GM18867 (cell line): ENCODE measurements at regions not wholly inside any gene's neighbourhood (a gene's known extent, or its start where the extent isn't known, plus 50 kb on each side); places are given as distances from the start of the nearest gene placed in this dataset.
"Not testable (repeated sequence)": the region's sequence is repeated elsewhere in the genome, so short reads cannot be mapped to it uniquely, and the experiment has no call there.

Source experiments
- ATAC-seq: cut with Tn5 transposase; IDR thresholded peaks from one replicate; pipeline ENCODE4 v1.9.1; 2021; ENCODE audit warnings: mild to moderate bottlenecking, moderate library complexity; ENCODE audit not compliant: unreplicated experiment

DNA sequence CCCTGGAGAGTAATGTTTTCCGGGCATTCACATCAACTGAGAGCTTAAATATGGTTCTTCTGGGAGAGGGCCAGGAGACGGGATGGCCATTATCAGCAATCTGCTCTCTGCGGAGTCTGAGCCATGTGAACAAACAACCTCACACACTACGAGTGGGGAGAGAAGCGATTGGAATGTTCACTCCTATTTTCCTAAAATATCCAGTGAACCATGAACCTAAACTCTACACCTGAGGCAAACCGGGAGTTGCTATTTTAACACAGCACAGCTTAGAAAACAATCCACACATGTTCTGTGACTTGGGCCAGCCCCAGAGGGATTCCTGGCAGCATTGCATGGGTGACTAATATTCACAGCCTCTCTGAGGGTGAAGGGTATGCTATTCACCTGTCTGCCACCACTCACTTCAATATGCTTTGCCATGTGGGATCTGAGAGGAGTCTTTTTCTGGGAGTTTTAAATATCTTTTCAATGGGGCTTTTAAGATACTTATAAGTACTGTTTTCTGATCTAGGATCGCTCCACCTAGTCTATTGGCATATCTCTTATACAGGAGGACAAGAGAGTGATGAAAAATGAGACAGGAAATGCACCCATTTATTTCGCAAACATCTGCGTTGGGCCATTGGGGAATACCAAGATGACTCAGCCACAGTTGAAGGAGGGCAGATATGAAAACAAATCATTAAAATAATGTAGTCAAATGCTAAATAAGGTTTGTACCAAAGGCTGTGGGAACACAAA, 72.6 kb upstream of the SERP2 start:
- ATAC-seq, result peak; percentile 78

GRCh38 chr13:44301639-44302015, 72.0 kb upstream of the SERP2 start:
- ATAC-seq, result no peak

- ATAC-seq, result no peak
Measured at GRCh38 chr13:44302233-44302632, 71.4 kb upstream of the SERP2 start.

DNA sequence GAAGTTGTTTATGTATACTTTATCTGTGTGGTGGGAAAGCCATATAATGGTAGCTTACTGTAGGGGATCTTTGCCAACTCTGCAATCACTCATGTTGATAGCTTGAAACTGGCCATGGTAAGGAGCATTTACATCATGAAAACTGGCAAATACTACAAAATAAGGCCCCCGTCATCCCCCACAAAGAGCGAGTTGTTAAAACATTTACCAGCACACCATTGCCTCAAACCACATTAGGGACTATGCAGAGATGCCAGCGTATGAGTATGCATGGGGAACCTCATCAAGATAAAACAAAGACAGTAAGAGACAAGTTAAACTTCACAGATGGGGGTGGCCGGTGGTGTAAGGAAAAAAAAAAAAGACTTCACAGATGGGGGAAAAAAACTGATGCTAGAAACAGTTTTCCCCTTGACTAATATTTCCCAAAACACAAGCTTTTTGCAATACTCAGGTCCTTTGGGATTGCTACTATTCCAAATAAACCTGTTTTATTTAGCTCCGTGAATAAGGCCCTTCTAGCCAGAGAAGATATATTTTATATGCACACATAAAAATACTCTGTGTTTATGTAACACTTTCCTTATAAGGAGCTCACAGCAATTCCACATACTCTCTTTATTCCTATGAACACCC, 70.6 kb upstream of the SERP2 start:
- ATAC-seq, result no peak

DNA sequence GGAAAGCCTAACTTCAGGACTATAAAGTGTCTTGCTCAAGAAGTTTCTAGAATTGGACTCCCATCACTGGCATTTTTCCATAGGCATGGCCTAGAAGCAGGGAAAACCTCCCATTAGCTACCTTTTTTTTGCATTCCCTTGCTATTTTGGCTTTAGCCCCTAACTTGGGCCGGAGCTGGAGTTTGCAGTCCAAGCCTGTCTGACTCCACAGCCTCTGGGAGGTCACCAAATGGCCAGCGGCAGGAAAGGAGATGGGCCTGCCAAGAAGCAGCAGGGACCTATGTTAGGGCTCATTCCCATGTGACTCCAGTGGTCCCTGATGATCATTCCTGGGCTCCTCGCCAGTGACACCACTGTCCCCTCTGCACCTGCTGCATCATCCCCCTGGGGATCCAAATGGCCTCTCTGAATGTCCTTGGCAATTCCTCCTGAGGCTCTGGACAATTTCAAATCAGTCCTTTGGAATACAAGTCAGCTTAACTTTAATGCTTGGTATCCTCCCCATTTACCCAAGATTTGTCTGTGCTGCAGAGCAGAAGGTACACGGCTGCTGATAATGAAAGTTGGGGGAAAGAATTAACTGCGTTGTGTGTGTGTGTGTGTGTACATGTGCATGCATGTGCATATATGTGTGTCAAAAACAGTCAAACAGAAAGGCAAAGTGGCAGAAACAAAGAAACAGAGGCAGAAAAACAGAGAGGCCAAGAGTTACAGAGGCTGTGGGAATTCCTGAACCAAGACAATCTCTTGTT, 69.8 kb upstream of the SERP2 start:
- no peak for ATAC-seq

- no peak for ATAC-seq
Measured at GRCh38 chr13:44304433-44304725, 69.2 kb upstream of the SERP2 start.

GRCh38 chr13:44305286-44305685, 68.3 kb upstream of the SERP2 start:
- no peak for ATAC-seq

GRCh38 chr13:44305917-44306370, 67.7 kb upstream of the SERP2 start:
- ATAC-seq, result no peak

DNA sequence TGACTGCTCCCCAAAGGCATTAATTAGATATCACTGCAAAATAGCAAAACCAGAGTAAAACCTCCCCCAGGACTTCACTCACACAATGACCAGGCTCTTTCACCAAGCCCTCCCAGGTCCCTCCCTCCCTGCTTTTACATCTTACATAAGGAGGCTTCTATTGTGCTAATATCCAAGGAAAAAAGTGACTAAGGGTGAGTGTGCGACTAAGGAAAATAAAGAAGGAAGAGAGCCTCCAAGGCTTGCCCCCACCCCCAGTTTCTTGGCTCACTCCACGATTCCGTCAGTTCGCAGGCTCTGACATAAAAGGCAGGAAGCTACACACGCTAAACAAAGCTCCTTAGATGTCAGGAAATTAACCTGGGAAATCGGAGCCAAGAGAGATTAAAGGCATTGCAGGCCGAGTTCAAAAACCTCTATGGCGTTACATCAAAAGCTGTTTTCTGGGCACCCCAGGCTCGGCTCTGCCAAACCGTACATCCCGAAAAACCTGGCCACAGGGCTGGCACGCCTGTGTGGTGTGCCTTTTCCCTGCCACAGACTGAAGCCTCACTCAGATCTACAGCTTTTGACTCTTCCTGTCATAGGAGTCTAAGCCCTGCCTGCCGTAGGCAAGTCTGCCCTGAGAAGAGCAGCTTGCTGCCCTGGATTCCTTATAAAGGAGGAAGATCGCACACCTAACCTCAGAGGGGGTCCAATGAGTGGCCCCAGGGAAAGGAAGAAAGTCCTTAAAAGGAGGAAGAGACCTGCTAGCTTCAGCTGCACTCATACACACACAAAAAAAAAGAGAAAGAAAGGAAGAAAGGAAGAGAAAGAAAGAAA, 67.0 kb upstream of the SERP2 start:
- ATAC-seq, result no peak

- no peak for ATAC-seq
Measured at GRCh38 chr13:44307255-44307654, 66.4 kb upstream of the SERP2 start.

DNA sequence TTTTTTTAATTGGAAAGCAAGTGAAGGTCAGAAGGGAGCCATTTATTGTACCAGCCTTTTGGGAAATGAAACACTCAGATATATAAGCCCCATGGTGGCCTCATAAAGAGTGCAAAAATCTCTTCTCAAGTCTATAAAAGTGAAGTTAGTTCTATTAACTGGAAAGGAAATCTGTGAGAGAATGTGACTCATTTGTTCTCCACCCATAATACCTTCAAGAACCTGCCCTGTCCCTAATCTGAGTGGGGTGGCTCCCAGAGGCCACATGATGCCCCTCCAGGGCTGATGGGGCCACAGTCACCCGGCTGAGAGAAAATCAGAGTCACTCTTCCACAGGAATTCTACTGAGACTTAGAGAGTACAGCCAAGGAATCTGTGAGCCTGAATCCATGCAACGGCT, 65.8 kb upstream of the SERP2 start:
- no peak for ATAC-seq

- no peak for ATAC-seq
Measured at GRCh38 chr13:44308352-44308751, 65.3 kb upstream of the SERP2 start.

DNA sequence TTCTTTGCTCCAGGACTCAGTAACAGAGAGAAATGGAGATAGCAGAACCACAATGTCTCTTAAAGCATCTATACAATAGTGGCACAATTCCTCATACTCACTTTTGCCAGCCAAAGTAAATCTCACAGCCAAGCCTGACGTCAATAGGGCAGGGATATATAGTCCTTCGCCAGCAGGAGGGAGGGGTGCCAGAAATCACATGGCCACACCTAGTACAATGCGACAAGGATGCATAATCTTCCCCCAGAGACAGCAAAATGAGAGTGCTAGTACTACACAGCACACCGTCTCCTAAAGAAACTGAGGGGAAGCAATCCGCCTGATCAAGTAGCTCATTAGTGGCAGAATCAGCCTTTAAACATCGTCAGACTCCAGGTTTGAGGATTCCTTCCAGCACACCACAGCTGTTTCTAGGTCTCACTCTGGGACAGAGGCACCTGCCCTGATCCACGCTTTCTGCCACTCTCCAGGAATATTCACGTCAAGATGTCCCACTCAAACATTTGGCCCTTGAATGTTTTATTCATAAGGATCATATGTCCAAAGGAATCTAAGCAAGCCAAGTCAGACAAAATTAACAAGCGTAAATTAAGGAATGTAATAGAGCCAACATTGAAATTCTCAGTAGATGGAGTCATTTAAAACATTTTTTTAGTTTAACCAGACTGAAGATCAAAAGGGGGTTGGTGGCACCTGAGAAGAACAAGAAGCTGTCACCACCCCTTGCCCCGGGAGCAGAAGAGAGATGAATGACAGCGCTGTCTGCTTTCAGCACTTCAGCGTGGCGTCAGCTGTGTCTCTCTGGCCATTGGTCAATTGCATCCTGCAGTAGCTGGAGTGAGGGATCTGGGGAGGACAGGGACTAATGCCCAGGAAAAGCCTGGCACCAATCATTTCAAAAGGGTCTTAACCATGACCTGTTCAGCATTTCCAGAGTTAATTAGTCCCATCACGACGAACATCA, 63.5 kb upstream of the SERP2 start:
- ATAC-seq, result no peak

GRCh38 chr13:44311011-44311780, 62.4 kb upstream of the SERP2 start:
- no peak for ATAC-seq

- no peak for ATAC-seq
Measured at GRCh38 chr13:44312131-44312530, 61.5 kb upstream of the SERP2 start.

- ATAC-seq, result no peak
Measured at GRCh38 chr13:44312834-44313551, 60.6 kb upstream of the SERP2 start.

- no peak for ATAC-seq
Measured at GRCh38 chr13:44313674-44314073, 60.0 kb upstream of the SERP2 start.

DNA sequence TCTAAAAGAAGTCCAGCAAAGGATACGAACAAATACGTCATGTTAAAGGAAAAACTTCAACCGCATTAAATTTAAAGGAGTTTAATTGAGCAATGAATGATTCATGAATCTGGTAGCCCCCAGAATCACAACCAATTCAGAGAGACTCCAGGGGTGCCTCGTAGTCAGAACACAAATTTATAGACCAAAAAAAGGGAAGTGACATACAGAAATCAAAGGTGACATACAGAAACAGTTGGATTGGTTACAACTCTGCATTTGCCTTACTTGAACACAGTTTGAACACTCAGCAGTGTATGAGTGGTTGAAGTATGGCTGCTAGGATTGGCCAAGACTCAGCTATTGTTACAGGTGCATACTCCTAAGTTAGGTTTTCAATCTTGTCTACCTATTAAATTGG, 59.5 kb upstream of the SERP2 start:
- ATAC-seq, result not testable (repeated sequence)

DNA sequence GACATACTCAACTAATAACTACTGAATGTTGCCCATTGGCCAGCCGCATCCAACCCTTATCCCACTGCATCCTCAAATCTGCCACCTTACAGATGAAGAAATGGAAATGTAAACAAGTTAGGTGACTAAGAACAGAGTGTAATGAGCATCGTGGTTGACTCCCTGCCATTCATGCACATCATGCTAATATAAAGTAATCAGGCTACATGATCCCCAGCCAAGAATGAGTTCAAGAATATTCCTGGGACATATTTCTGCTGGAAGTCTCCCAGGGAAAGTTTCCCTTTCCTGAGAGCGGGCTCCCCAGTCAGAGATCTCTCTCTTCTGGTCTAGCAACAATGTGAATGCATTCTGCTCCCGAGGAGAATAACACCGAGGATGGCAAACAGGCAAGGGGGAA, 55.9 kb upstream of the SERP2 start:
- no peak for ATAC-seq
